ENCODE measurements at regions not wholly inside any gene's neighbourhood (a gene's known extent, or its start where the extent isn't known, plus 50 kb on each side); places are given as distances from the start of the nearest gene placed in this dataset.

DNA sequence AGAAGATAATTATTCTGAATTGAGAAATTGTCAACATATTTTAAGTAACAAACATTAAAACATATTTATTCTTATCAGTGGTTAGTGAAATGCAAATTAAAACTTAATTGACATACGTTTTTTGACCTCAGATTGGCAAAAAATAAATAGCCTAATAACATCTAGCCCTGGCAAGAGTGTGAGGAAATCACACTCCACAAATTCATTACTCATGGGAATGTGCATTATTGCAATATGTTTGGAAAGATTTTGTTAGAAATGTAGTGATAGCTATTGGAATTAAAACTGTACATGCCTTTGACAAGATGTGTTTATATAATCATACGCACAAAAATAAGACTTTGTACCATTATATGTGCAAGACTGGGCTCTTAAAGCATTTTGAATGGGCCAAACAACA is 168.6 kb downstream of the KITLG start:
- TF ChIP-seq, protein P1, sequence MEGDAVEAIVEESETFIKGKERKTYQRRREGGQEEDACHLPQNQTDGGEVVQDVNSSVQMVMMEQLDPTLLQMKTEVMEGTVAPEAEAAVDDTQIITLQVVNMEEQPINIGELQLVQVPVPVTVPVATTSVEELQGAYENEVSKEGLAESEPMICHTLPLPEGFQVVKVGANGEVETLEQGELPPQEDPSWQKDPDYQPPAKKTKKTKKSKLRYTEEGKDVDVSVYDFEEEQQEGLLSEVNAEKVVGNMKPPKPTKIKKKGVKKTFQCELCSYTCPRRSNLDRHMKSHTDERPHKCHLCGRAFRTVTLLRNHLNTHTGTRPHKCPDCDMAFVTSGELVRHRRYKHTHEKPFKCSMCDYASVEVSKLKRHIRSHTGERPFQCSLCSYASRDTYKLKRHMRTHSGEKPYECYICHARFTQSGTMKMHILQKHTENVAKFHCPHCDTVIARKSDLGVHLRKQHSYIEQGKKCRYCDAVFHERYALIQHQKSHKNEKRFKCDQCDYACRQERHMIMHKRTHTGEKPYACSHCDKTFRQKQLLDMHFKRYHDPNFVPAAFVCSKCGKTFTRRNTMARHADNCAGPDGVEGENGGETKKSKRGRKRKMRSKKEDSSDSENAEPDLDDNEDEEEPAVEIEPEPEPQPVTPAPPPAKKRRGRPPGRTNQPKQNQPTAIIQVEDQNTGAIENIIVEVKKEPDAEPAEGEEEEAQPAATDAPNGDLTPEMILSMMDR (IDR thresholded peaks at IDR 0.05) = no peak
- no peak for TF ChIP-seq POLR2A (IDR thresholded peaks at IDR 0.05)

Measured in stomach (tissue), 4 donors.